ENCODE measurements at regions not wholly inside any gene's neighbourhood (a gene's known extent, or its start where the extent isn't known, plus 50 kb on each side); places are given as distances from the start of the nearest gene placed in this dataset.
"Not testable (repeated sequence)": the region's sequence is repeated elsewhere in the genome, so short reads cannot be mapped to it uniquely, and the experiment has no call there.

- no peak overlapping the region for H3K4me3 ChIP-seq (IDR thresholded peaks at IDR 0.05; ENCODE audit: insufficient read depth, low read depth, low read length)
- no peak overlapping the region for H2AFZ ChIP-seq (ENCODE audit: low read depth)
- no peak for TF ChIP-seq CTCF (conservative IDR thresholded peaks at IDR 0.05; ENCODE audit: low read depth, low read length)
- no peaks in the 10 kb centered on the region for H3K27me3 ChIP-seq (ENCODE audit: insufficient read depth, low read depth)
- no peaks in the 10 kb centered on the region for H4K20me1 ChIP-seq (ENCODE audit: insufficient read depth)
- H3K4me2 ChIP-seq = no peak overlapping the region
- H3K36me3 ChIP-seq (ENCODE audit: insufficient read depth) = no peaks in the 10 kb centered on the region
- H3K9ac ChIP-seq = no peak overlapping the region
- H3K4me1 ChIP-seq (ENCODE audit: low read depth, poor library complexity, severe bottlenecking) = no peaks in the 10 kb centered on the region
- no peaks in the 10 kb centered on the region for H3K79me2 ChIP-seq (ENCODE audit: insufficient read depth, low read depth)
- H3K27ac ChIP-seq = no peak overlapping the region
Observed at GRCh38 chr17:27087935-27088766, 205.8 kb upstream of the WSB1 start.

- Histone ChIP-seq H4K20me1 (ENCODE audit: insufficient read depth) (no peaks in the 10 kb centered on the region), H3K79me2 (ENCODE audit: insufficient read depth, low read depth) (no peaks in the 10 kb centered on the region), H3K4me3 (IDR thresholded peaks at IDR 0.05; ENCODE audit: insufficient read depth, low read depth, low read length) (no peak overlapping the region), H3K4me2 (no peak overlapping the region), H3K27me3 (ENCODE audit: insufficient read depth, low read depth) (no peaks in the 10 kb centered on the region), H3K9ac (no peak overlapping the region), H3K4me1 (ENCODE audit: low read depth, poor library complexity, severe bottlenecking) (no peaks in the 10 kb centered on the region), H3K36me3 (ENCODE audit: insufficient read depth) (no peaks in the 10 kb centered on the region), H3K27ac (no peak overlapping the region), H2AFZ (ENCODE audit: low read depth) (no peak overlapping the region)
- TF ChIP-seq CTCF (conservative IDR thresholded peaks at IDR 0.05; ENCODE audit: low read depth, low read length) = no peak
Observed at GRCh38 chr17:27088767-27089078, 205.2 kb upstream of the WSB1 start.

GRCh38 chr17:27089079-27089928 is 204.6 kb upstream of the WSB1 start:
- H3K4me1 ChIP-seq (ENCODE audit: low read depth, poor library complexity, severe bottlenecking); H2AFZ ChIP-seq (ENCODE audit: low read depth); H3K27ac ChIP-seq; H3K27me3 ChIP-seq (ENCODE audit: insufficient read depth, low read depth); H4K20me1 ChIP-seq (ENCODE audit: insufficient read depth); H3K9ac ChIP-seq; H3K4me3 ChIP-seq (IDR thresholded peaks at IDR 0.05; ENCODE audit: insufficient read depth, low read depth, low read length); H3K4me2 ChIP-seq; H3K79me2 ChIP-seq (ENCODE audit: insufficient read depth, low read depth); H3K36me3 ChIP-seq (ENCODE audit: insufficient read depth): not testable (repeated sequence)

- no peaks in the 10 kb centered on the region for H3K79me2 ChIP-seq (ENCODE audit: insufficient read depth, low read depth)
Observed at GRCh38 chr17:27089929-27090247, 204.0 kb upstream of the WSB1 start.

GRCh38 chr17:27090450-27091042 is 203.4 kb upstream of the WSB1 start:
- not testable (repeated sequence) for H3K4me1 ChIP-seq (ENCODE audit: low read depth, poor library complexity, severe bottlenecking); H3K36me3 ChIP-seq (ENCODE audit: insufficient read depth); H4K20me1 ChIP-seq (ENCODE audit: insufficient read depth); H3K79me2 ChIP-seq (ENCODE audit: insufficient read depth, low read depth); H3K27me3 ChIP-seq (ENCODE audit: insufficient read depth, low read depth); H2AFZ ChIP-seq (ENCODE audit: low read depth); H3K4me2 ChIP-seq; H3K4me3 ChIP-seq (IDR thresholded peaks at IDR 0.05; ENCODE audit: insufficient read depth, low read depth, low read length); H3K27ac ChIP-seq; H3K9ac ChIP-seq

More at GRCh38 chr17:27089929-27090247, 204.0 kb upstream of the WSB1 start:
- no peak for TF ChIP-seq CTCF (conservative IDR thresholded peaks at IDR 0.05; ENCODE audit: low read depth, low read length)
- Histone ChIP-seq H3K27me3 (ENCODE audit: insufficient read depth, low read depth) (no peaks in the 10 kb centered on the region), H3K9ac (no peak overlapping the region), H3K4me2 (no peak overlapping the region), H3K4me1 (ENCODE audit: low read depth, poor library complexity, severe bottlenecking) (no peaks in the 10 kb centered on the region), H3K36me3 (ENCODE audit: insufficient read depth) (no peaks in the 10 kb centered on the region), H4K20me1 (ENCODE audit: insufficient read depth) (no peaks in the 10 kb centered on the region), H2AFZ (ENCODE audit: low read depth) (no peak overlapping the region), H3K4me3 (IDR thresholded peaks at IDR 0.05; ENCODE audit: insufficient read depth, low read depth, low read length) (no peak overlapping the region), H3K27ac (no peak overlapping the region)
